ENCODE measurements at regions not wholly inside any gene's neighbourhood (a gene's known extent, or its start where the extent isn't known, plus 50 kb on each side); places are given as distances from the start of the nearest gene placed in this dataset.

DNA sequence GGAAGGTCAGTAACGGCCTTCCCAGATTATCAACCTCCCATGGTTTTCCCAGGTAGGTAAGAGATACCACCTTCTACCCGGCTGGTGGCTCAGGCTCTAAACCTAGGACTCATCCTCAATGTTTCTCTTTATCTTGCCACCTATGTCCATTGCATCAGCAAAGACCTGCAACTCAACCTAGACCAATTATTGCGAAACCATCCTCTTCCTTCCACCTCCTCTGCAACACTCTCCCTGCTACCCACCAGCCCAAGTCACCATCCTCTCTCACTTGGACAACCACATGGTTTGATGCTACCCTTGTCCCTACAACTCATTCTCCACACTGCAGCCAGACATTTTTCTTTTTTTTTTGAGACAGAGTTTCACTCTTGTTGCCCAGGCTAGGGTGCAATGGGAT lies 65.4 kb upstream of the GDNF start:
- no peak overlapping the region for H2AFZ ChIP-seq
- H3K4me2 ChIP-seq = no peak overlapping the region
- H3F3A ChIP-seq (replicated peaks; ENCODE audit: low read depth) = no peaks in the 10 kb centered on the region
- Mint-ChIP-seq H3K27ac (no peak overlapping the region), H3K4me3 (no peak overlapping the region), H3K27me3 (ENCODE audit: insufficient read depth, low read depth, poor library complexity) (peaks cover 2% of the 10 kb centered on the region), H3K9me3 (peaks cover 13% of the 10 kb centered on the region), H3K4me1 (no peaks in the 10 kb centered on the region), H3K36me3 (ENCODE audit: low read depth) (no peaks in the 10 kb centered on the region; the same call in 2 of the 3 replicates)
- H3K4me3 ChIP-seq = no peak overlapping the region
- TF ChIP-seq ZNF114 (CRISPR knock-in tag; IDR thresholded peaks at IDR 0.05) = no peak
- TF ChIP-seq ZNF331 (CRISPR knock-in tag; IDR thresholded peaks at IDR 0.05; ENCODE audit: low read depth) = no peak
- TF ChIP-seq, protein P1, sequence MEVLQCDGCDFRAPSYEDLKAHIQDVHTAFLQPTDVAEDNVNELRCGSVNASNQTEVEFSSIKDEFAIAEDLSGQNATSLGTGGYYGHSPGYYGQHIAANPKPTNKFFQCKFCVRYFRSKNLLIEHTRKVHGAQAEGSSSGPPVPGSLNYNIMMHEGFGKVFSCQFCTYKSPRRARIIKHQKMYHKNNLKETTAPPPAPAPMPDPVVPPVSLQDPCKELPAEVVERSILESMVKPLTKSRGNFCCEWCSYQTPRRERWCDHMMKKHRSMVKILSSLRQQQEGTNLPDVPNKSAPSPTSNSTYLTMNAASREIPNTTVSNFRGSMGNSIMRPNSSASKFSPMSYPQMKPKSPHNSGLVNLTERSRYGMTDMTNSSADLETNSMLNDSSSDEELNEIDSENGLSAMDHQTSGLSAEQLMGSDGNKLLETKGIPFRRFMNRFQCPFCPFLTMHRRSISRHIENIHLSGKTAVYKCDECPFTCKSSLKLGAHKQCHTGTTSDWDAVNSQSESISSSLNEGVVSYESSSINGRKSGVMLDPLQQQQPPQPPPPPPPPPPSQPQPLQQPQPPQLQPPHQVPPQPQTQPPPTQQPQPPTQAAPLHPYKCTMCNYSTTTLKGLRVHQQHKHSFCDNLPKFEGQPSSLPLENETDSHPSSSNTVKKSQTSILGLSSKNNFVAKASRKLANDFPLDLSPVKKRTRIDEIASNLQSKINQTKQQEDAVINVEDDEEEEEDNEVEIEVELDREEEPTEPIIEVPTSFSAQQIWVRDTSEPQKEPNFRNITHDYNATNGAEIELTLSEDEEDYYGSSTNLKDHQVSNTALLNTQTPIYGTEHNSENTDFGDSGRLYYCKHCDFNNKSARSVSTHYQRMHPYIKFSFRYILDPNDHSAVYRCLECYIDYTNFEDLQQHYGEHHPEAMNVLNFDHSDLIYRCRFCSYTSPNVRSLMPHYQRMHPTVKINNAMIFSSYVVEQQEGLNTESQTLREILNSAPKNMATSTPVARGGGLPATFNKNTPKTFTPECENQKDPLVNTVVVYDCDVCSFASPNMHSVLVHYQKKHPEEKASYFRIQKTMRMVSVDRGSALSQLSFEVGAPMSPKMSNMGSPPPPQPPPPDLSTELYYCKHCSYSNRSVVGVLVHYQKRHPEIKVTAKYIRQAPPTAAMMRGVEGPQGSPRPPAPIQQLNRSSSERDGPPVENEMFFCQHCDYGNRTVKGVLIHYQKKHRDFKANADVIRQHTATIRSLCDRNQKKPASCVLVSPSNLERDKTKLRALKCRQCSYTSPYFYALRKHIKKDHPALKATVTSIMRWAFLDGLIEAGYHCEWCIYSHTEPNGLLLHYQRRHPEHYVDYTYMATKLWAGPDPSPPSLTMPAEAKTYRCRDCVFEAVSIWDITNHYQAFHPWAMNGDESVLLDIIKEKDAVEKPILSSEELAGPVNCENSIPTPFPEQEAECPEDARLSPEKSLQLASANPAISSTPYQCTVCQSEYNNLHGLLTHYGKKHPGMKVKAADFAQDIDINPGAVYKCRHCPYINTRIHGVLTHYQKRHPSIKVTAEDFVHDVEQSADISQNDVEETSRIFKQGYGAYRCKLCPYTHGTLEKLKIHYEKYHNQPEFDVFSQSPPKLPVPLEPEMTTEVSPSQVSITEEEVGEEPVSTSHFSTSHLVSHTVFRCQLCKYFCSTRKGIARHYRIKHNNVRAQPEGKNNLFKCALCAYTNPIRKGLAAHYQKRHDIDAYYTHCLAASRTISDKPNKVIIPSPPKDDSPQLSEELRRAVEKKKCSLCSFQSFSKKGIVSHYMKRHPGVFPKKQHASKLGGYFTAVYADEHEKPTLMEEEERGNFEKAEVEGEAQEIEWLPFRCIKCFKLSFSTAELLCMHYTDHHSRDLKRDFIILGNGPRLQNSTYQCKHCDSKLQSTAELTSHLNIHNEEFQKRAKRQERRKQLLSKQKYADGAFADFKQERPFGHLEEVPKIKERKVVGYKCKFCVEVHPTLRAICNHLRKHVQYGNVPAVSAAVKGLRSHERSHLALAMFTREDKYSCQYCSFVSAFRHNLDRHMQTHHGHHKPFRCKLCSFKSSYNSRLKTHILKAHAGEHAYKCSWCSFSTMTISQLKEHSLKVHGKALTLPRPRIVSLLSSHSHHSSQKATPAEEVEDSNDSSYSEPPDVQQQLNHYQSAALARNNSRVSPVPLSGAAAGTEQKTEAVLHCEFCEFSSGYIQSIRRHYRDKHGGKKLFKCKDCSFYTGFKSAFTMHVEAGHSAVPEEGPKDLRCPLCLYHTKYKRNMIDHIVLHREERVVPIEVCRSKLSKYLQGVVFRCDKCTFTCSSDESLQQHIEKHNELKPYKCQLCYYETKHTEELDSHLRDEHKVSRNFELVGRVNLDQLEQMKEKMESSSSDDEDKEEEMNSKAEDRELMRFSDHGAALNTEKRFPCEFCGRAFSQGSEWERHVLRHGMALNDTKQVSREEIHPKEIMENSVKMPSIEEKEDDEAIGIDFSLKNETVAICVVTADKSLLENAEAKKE (CRISPR knock-in tag; IDR thresholded peaks at IDR 0.05) = no peak
- TF ChIP-seq, protein P2, sequence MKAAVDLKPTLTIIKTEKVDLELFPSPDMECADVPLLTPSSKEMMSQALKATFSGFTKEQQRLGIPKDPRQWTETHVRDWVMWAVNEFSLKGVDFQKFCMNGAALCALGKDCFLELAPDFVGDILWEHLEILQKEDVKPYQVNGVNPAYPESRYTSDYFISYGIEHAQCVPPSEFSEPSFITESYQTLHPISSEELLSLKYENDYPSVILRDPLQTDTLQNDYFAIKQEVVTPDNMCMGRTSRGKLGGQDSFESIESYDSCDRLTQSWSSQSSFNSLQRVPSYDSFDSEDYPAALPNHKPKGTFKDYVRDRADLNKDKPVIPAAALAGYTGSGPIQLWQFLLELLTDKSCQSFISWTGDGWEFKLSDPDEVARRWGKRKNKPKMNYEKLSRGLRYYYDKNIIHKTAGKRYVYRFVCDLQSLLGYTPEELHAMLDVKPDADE (IDR thresholded peaks at IDR 0.05) = no peak
- TF ChIP-seq, protein P3, sequence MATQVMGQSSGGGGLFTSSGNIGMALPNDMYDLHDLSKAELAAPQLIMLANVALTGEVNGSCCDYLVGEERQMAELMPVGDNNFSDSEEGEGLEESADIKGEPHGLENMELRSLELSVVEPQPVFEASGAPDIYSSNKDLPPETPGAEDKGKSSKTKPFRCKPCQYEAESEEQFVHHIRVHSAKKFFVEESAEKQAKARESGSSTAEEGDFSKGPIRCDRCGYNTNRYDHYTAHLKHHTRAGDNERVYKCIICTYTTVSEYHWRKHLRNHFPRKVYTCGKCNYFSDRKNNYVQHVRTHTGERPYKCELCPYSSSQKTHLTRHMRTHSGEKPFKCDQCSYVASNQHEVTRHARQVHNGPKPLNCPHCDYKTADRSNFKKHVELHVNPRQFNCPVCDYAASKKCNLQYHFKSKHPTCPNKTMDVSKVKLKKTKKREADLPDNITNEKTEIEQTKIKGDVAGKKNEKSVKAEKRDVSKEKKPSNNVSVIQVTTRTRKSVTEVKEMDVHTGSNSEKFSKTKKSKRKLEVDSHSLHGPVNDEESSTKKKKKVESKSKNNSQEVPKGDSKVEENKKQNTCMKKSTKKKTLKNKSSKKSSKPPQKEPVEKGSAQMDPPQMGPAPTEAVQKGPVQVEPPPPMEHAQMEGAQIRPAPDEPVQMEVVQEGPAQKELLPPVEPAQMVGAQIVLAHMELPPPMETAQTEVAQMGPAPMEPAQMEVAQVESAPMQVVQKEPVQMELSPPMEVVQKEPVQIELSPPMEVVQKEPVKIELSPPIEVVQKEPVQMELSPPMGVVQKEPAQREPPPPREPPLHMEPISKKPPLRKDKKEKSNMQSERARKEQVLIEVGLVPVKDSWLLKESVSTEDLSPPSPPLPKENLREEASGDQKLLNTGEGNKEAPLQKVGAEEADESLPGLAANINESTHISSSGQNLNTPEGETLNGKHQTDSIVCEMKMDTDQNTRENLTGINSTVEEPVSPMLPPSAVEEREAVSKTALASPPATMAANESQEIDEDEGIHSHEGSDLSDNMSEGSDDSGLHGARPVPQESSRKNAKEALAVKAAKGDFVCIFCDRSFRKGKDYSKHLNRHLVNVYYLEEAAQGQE (IDR thresholded peaks at IDR 0.05; ENCODE audit: unreplicated experiment) = no peak
- TF ChIP-seq, protein P4, sequence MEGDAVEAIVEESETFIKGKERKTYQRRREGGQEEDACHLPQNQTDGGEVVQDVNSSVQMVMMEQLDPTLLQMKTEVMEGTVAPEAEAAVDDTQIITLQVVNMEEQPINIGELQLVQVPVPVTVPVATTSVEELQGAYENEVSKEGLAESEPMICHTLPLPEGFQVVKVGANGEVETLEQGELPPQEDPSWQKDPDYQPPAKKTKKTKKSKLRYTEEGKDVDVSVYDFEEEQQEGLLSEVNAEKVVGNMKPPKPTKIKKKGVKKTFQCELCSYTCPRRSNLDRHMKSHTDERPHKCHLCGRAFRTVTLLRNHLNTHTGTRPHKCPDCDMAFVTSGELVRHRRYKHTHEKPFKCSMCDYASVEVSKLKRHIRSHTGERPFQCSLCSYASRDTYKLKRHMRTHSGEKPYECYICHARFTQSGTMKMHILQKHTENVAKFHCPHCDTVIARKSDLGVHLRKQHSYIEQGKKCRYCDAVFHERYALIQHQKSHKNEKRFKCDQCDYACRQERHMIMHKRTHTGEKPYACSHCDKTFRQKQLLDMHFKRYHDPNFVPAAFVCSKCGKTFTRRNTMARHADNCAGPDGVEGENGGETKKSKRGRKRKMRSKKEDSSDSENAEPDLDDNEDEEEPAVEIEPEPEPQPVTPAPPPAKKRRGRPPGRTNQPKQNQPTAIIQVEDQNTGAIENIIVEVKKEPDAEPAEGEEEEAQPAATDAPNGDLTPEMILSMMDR (conservative IDR thresholded peaks at IDR 0.05; ENCODE audit: low read depth in 2 of 2) = no peak
- no peak for TF ChIP-seq CREB1 (CRISPR knock-in tag; IDR thresholded peaks at IDR 0.05; ENCODE audit: low read depth)
- TF ChIP-seq STAT1 (IDR thresholded peaks at IDR 0.05; ENCODE audit: unreplicated experiment) = no peak
- TF ChIP-seq EZH2 (IDR thresholded peaks at IDR 0.05; ENCODE audit: low read depth, unreplicated experiment) = no peak
- no peak for TF ChIP-seq JUNB (IDR thresholded peaks at IDR 0.05; ENCODE audit: unreplicated experiment)
- TF ChIP-seq EZH2phosphoT487 (IDR thresholded peaks at IDR 0.05; ENCODE audit: unreplicated experiment) = no peak
- H4K20me1 ChIP-seq (replicated peaks; ENCODE audit: insufficient read depth) = no peaks in the 10 kb centered on the region
- ATAC-seq = no peak
- H3K9me2 ChIP-seq (ENCODE audit: insufficient read depth) = 0 out of 2 replicates have a peak, but pooled peaks cover 7% of the 10 kb centered on the region
- no peaks in the 10 kb centered on the region for H3K79me2 ChIP-seq (replicated peaks; ENCODE audit: insufficient read depth)
- no peaks in the 10 kb centered on the region for H3K36me3 ChIP-seq (ENCODE audit: insufficient read depth)
- H3K27ac ChIP-seq (ENCODE audit: low read depth) = no peak overlapping the region
- H3K4me1 ChIP-seq (ENCODE audit: insufficient read depth) = no peaks in the 10 kb centered on the region
- H3K27me3 ChIP-seq (ENCODE audit: insufficient read depth) = no peaks in the 10 kb centered on the region
- DNase-seq (ENCODE audit: low spot score) = no peak
